ENCODE measurements at regions not wholly inside any gene's neighbourhood (a gene's known extent, or its start where the extent isn't known, plus 50 kb on each side); places are given as distances from the start of the nearest gene placed in this dataset.

DNA sequence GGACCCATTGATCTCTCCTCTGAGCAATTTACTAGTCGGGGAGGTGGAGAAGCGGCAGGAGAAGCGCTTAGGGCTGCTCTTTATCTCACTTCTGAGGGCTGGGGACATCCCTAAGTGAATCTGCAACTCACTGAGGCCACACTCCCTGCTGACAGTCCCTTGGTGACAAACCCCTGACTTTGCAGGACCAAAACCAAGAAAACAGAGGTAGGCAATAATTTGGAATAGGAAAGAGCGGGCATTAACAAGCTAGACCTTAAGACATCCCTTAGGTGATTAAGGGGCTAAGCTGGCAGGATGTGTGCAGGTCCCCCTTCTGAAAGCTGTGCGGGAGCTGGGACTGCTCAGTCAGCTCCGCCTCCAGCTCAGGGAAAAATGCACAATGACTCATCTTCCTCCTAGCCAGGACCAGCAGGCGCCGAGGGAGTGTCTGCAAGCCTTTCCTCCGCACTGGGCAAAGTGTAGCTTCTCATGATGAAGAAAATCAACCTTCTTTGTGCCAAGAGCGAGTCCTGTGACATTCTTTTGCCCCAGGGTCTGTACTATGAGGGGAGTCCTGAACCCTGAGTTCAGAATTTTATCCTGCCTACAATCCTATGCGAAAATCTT lies 63.3 kb downstream of the BOD1L2 start:
- TF ChIP-seq, protein P1, sequence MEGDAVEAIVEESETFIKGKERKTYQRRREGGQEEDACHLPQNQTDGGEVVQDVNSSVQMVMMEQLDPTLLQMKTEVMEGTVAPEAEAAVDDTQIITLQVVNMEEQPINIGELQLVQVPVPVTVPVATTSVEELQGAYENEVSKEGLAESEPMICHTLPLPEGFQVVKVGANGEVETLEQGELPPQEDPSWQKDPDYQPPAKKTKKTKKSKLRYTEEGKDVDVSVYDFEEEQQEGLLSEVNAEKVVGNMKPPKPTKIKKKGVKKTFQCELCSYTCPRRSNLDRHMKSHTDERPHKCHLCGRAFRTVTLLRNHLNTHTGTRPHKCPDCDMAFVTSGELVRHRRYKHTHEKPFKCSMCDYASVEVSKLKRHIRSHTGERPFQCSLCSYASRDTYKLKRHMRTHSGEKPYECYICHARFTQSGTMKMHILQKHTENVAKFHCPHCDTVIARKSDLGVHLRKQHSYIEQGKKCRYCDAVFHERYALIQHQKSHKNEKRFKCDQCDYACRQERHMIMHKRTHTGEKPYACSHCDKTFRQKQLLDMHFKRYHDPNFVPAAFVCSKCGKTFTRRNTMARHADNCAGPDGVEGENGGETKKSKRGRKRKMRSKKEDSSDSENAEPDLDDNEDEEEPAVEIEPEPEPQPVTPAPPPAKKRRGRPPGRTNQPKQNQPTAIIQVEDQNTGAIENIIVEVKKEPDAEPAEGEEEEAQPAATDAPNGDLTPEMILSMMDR (IDR thresholded peaks at IDR 0.05), result no peak
- no peak for TF ChIP-seq EZH2 (IDR thresholded peaks at IDR 0.05; ENCODE audit: borderline replicate concordance, insufficient read depth, low read depth, low read length, poor library complexity, severe bottlenecking)
